ENCODE measurements at regions not wholly inside any gene's neighbourhood (a gene's known extent, or its start where the extent isn't known, plus 50 kb on each side); places are given as distances from the start of the nearest gene placed in this dataset.

DNA sequence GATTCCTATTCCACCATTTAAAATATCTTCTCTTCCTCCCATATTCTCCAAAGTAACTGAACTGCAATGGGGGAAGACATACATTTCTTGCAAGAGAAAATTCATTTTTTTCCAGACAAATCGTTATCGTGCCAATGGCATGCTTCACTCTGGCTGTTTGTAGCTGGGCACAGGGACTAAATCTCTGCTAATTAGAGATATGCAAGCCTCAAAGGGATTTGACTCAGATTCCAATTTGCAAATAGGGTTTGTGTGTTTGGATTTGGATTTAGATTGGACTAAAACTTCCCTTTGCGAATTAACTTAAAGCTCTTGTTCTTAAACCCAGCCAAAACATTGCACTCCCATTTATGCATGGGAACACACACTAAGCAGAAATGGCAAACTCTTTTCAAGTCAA is 276.2 kb upstream of the DUSP10 start:
- H4K5ac ChIP-seq (ENCODE audit: insufficient read length, low read depth, low read length): no peak overlapping the region
- no peak overlapping the region for H2AFZ ChIP-seq (ENCODE audit: low read length)
- Mint-ChIP-seq H3K27ac (no peak overlapping the region), H3K9me3 (no peaks in the 10 kb centered on the region; a peak in 1 of 5 replicates), H3K36me3 (ENCODE audit: insufficient read depth in 1 of 3, low read depth in 3 of 3) (no peaks in the 10 kb centered on the region), H3K27me3 (ENCODE audit: low read depth) (no peaks in the 10 kb centered on the region; the same call in 1 of the 2 replicates), H3K4me3 (no peak overlapping the region), H3K4me1 (peaks cover 7 to 13% of the 10 kb centered on the region in 2 experiments; a peak in 3 of 4 replicates)
- TF ChIP-seq, protein P1, sequence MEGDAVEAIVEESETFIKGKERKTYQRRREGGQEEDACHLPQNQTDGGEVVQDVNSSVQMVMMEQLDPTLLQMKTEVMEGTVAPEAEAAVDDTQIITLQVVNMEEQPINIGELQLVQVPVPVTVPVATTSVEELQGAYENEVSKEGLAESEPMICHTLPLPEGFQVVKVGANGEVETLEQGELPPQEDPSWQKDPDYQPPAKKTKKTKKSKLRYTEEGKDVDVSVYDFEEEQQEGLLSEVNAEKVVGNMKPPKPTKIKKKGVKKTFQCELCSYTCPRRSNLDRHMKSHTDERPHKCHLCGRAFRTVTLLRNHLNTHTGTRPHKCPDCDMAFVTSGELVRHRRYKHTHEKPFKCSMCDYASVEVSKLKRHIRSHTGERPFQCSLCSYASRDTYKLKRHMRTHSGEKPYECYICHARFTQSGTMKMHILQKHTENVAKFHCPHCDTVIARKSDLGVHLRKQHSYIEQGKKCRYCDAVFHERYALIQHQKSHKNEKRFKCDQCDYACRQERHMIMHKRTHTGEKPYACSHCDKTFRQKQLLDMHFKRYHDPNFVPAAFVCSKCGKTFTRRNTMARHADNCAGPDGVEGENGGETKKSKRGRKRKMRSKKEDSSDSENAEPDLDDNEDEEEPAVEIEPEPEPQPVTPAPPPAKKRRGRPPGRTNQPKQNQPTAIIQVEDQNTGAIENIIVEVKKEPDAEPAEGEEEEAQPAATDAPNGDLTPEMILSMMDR (conservative IDR thresholded peaks at IDR 0.05): no peak
- no peak overlapping the region for H3K18ac ChIP-seq (ENCODE audit: insufficient read length, low read depth, low read length)
- no CpG with 5 or more reads among the region's 3 CpGs for WGBS (ENCODE audit: extremely low coverage, insufficient read length, low lambda C conversion rate)
- no peak overlapping the region for H3K56ac ChIP-seq (ENCODE audit: insufficient read length, low read depth, low read length)
- H4K20me1 ChIP-seq (ENCODE audit: control insufficient read depth, insufficient read depth, insufficient read length): no peaks in the 10 kb centered on the region
- no peak overlapping the region for H3K9ac ChIP-seq (ENCODE audit: extremely low read depth, insufficient read length, low read length)
- no peak overlapping the region for H4K91ac ChIP-seq (ENCODE audit: insufficient read length, low read depth, low read length)
- no peak overlapping the region for H3K14ac ChIP-seq (ENCODE audit: insufficient read depth, low read length)
- no peaks in the 10 kb centered on the region for H3K79me2 ChIP-seq (ENCODE audit: insufficient read depth, low read length)
- no peak overlapping the region for H3K27ac ChIP-seq (ENCODE audit: insufficient read length, low read depth, low read length)
- no peak overlapping the region for H3K23ac ChIP-seq (ENCODE audit: insufficient read length, low read depth, low read length)
- H3K4ac ChIP-seq (ENCODE audit: low read depth, low read length): no peak overlapping the region
- no peak overlapping the region for H4K8ac ChIP-seq (replicated peaks; ENCODE audit: insufficient read length, low read depth, low read length)
- H3K4me1 ChIP-seq (ENCODE audit: insufficient read depth, low read length): no peaks in the 10 kb centered on the region
- H2BK15ac ChIP-seq (ENCODE audit: low read depth, low read length): no peak overlapping the region
- no peaks in the 10 kb centered on the region for H3K9me3 ChIP-seq (ENCODE audit: control insufficient read depth, low read depth, low read length)
- H2AK5ac ChIP-seq (ENCODE audit: insufficient read length, low read length): no peak overlapping the region
- no peak overlapping the region for H2BK12ac ChIP-seq (ENCODE audit: insufficient read length, low read depth, low read length)
- no peaks in the 10 kb centered on the region for H3K27me3 ChIP-seq (ENCODE audit: insufficient read depth, low read length)
- no peak overlapping the region for H2BK5ac ChIP-seq (ENCODE audit: insufficient read length, low read length)
- no peak overlapping the region for H3T11ph ChIP-seq (ENCODE audit: low read length)
- no peak for DNase-seq
- H3K4me2 ChIP-seq (ENCODE audit: insufficient read depth, insufficient read length, low read length): no peak overlapping the region
- no peaks in the 10 kb centered on the region for H3K23me2 ChIP-seq (ENCODE audit: insufficient read length, low read depth, low read length, poor library complexity, severe bottlenecking)
- H2BK120ac ChIP-seq (ENCODE audit: low read depth, low read length, poor library complexity, severe bottlenecking): no peak overlapping the region
- H3K79me1 ChIP-seq (ENCODE audit: insufficient read depth, low read depth, low read length, poor library complexity, severe bottlenecking): no peaks in the 10 kb centered on the region
- H2BK20ac ChIP-seq (ENCODE audit: low read depth, low read length, poor library complexity, severe bottlenecking): no peak overlapping the region
